SK-N-SH (cell line): ENCODE measurements at regions not wholly inside any gene's neighbourhood (a gene's known extent, or its start where the extent isn't known, plus 50 kb on each side); places are given as distances from the start of the nearest gene placed in this dataset.

ENCODE experiments used
- CTCF ChIA-PET: fragments of 300-600, 350-600 bp; formaldehyde crosslinking; extraction: SDS; loops from one replicate; lab custom pipeline; 2021; lab: Yijun Ruan, JAX
- POLR2A ChIA-PET: fragments of 350-600 bp; sonication (Branson Sonifier 250); formaldehyde crosslinking; extraction: SDS; loops from one replicate; lab custom pipeline; 2020; ENCODE audit warnings: antibody characterized with exemption, inconsistent platforms; lab: Yijun Ruan, JAX
- DNase-seq: peaks from one replicate; pipeline ENCODE4 v3.0.0; 2012
- H2AFZ ChIP-seq: fragments of 200-600 bp; sonication (generic); 2 replicates; pipeline ENCODE4 v1.8.1; 2016; ENCODE audit warnings: antibody characterized with exemption, mild to moderate bottlenecking, low read depth
- H3F3A ChIP-seq: fragments of 200-600 bp; sonication (generic); replicated peaks from 2 replicates; pipeline ENCODE3; 2016; ENCODE audit warnings: antibody characterized with exemption, mild to moderate bottlenecking; ENCODE audit not compliant: insufficient read depth
- H3K27ac ChIP-seq, 2 experiments: fragments of 200-500 bp in 1 of 2; fragments of 200-600 bp in 1 of 2; sonication (Bioruptor generic) in 1 of 2; sonication (generic), shearing (Covaris generic) in 1 of 2; 2 replicates each; pipeline versions ENCODE4 v1.5.1 to v1.6.1; 2014 to 2016; ENCODE audit warnings: low read depth in 2 of 2, inconsistent platforms in 1 of 2, low read length in 1 of 2, mild to moderate bottlenecking in 1 of 2, mixed read lengths in 1 of 2
- H3K27me3 ChIP-seq: fragments of 200-600 bp; sonication (generic), shearing (Covaris generic); 2 replicates; pipeline ENCODE4 v1.6.1; 2016; ENCODE audit warnings: mixed run types; ENCODE audit not compliant: insufficient read depth
- H3K36me3 ChIP-seq, 2 experiments: fragments of 200-500 bp in 1 of 2; fragments of 200-600 bp in 1 of 2; sonication (Bioruptor generic) in 1 of 2; sonication (generic) in 1 of 2; replicated peaks in 1 of 2; 2 replicates each; pipeline versions ENCODE3 to v1.5.1; 2014 to 2016; ENCODE audit warnings: low read length in 1 of 2, mild to moderate bottlenecking in 1 of 2; ENCODE audit not compliant: insufficient read depth in 2 of 2, control insufficient read depth in 1 of 2
- H3K4me1 ChIP-seq, 2 experiments: fragments of 200-500 bp in 1 of 2; fragments of 200-600 bp in 1 of 2; sonication (Bioruptor generic) in 1 of 2; sonication (generic), shearing (Covaris generic) in 1 of 2; 2 replicates each; pipeline versions ENCODE4 v1.5.1 to v1.6.1; 2014 to 2016; ENCODE audit warnings: low read depth in 1 of 2, low read length in 1 of 2, mixed run types in 1 of 2; ENCODE audit not compliant: insufficient read depth in 2 of 2, control insufficient read depth in 1 of 2
- H3K4me2 ChIP-seq: fragments of 200-600 bp; sonication (generic), shearing (Covaris generic); 2 replicates; pipeline ENCODE4 v1.6.1; 2017; ENCODE audit warnings: mixed run types
- H3K4me3 ChIP-seq, 2 experiments: fragments of 200-500 bp in 1 of 2; fragments of 200-600 bp in 1 of 2; sonication (Bioruptor generic) in 1 of 2; sonication (generic), shearing (Covaris generic) in 1 of 2; 2 replicates each; pipeline versions ENCODE4 v1.5.1 to v1.8.1; 2014 to 2016; ENCODE audit warnings: low read depth in 2 of 2, inconsistent platforms in 1 of 2, low read length in 1 of 2, mild to moderate bottlenecking in 1 of 2, mixed read lengths in 1 of 2, moderate library complexity in 1 of 2
- H3K79me2 ChIP-seq: fragments of 200-600 bp; sonication (generic); 2 replicates; pipeline ENCODE4 v1.8.1; 2017; ENCODE audit warnings: mild to moderate bottlenecking; ENCODE audit not compliant: insufficient read depth
- H3K9ac ChIP-seq: fragments of 200-600 bp; sonication (generic); 2 replicates; pipeline ENCODE4 v1.6.1; 2017; ENCODE audit warnings: mixed run types
- H3K9me2 ChIP-seq: fragments of 200-600 bp; sonication (generic); 2 replicates; pipeline ENCODE4 v1.6.1; 2017; ENCODE audit warnings: mixed run types
- H3K9me3 ChIP-seq: fragments of 200-600 bp; sonication (generic); 2 replicates; pipeline ENCODE4 v1.6.1; 2017; ENCODE audit warnings: mixed run types, mild to moderate bottlenecking, moderate library complexity
- H4K20me1 ChIP-seq: fragments of 200-600 bp; sonication (generic); 2 replicates; pipeline ENCODE4 v1.6.1; 2017; ENCODE audit warnings: mild to moderate bottlenecking, mixed run types; ENCODE audit not compliant: insufficient read depth
- CHD2 ChIP-seq: fragments of 150-350 bp; IDR thresholded peaks from 2 replicates; pipeline ENCODE4 v1.6.1; 2018; ENCODE audit warnings: low read length; ENCODE audit not compliant: partially characterized antibody
- EP300 ChIP-seq, 2 experiments: IDR thresholded peaks; 2 replicates each; pipeline versions ENCODE4 v1.4.0 to v1.6.1; 2012; ENCODE audit warnings: borderline replicate concordance in 1 of 2, low read depth in 1 of 2, low read length in 1 of 2
- FOSL2 ChIP-seq: IDR thresholded peaks from 2 replicates; pipeline ENCODE4 v1.4.0; 2012; ENCODE audit warnings: low read depth, mild to moderate bottlenecking, moderate library complexity, borderline replicate concordance
- FOXJ3 ChIP-seq: sonication (generic); formaldehyde crosslinking; IDR thresholded peaks from 2 replicates; pipeline ENCODE4 v1.5.1; 2020; ENCODE audit warnings: mild to moderate bottlenecking, missing genetic modification reagents
- GABPA ChIP-seq: IDR thresholded peaks from 2 replicates; pipeline ENCODE4 v1.4.0; 2012; ENCODE audit warnings: low read depth, mild to moderate bottlenecking
- GATA2 ChIP-seq: sonication (generic); formaldehyde crosslinking; IDR thresholded peaks from 2 replicates; pipeline ENCODE4 v1.5.0; 2020; ENCODE audit warnings: mild to moderate bottlenecking, missing genetic modification reagents
- NRF1 ChIP-seq: IDR thresholded peaks from 2 replicates; pipeline ENCODE4 v1.6.1; 2012; ENCODE audit warnings: low read depth, mild to moderate bottlenecking, low read length
- POLR2AphosphoS5 ChIP-seq: IDR thresholded peaks from 2 replicates; pipeline ENCODE4 v1.6.1; 2012; ENCODE audit warnings: low read depth, low read length
- RAD21 ChIP-seq: IDR thresholded peaks from 2 replicates; pipeline ENCODE4 v1.6.1; 2012; ENCODE audit warnings: mild to moderate bottlenecking, low read length
- RCOR1 ChIP-seq: fragments of 150-350 bp; IDR thresholded peaks from 2 replicates; pipeline ENCODE4 v1.6.1; 2017; ENCODE audit warnings: antibody characterized with exemption, low read length
- SIN3A ChIP-seq: IDR thresholded peaks from 2 replicates; pipeline ENCODE4 v1.6.1; 2012; ENCODE audit warnings: low read depth, mild to moderate bottlenecking, low read length, moderate library complexity, borderline replicate concordance
- SMC3 ChIP-seq: IDR thresholded peaks from 2 replicates; pipeline ENCODE4 v1.6.1; 2012; ENCODE audit warnings: low read depth, low read length, improper control_type of control experiment
- TEAD4 ChIP-seq: IDR thresholded peaks from 2 replicates; pipeline ENCODE4 v1.4.0; 2012; ENCODE audit warnings: mild to moderate bottlenecking, borderline replicate concordance; ENCODE audit not compliant: insufficient read depth
- YY1 ChIP-seq: IDR thresholded peaks from 2 replicates; pipeline ENCODE4 v1.4.0; 2012; ENCODE audit warnings: low read depth, mild to moderate bottlenecking
- WGBS: methylation state at CpG from one replicate; pipeline ENCODE4 v1.1.6; 2017; ENCODE audit warnings: low lambda C conversion rate; 5-methylcytosine and 5-hydroxymethylcytosine counted together
- TF ChIP-seq, protein P1 (sequence below): IDR thresholded peaks from 2 replicates; pipeline ENCODE4 v1.6.1; 2012; ENCODE audit warnings: mild to moderate bottlenecking, low read depth, low read length, moderate library complexity
- TF ChIP-seq, protein P2 (sequence below): IDR thresholded peaks from 2 replicates; pipeline ENCODE4 v1.4.0; 2012; ENCODE audit warnings: low read depth, borderline replicate concordance
- TF ChIP-seq, protein P3 (sequence below): fragments of 150-350 bp; IDR thresholded peaks from 2 replicates; pipeline ENCODE4 v1.6.1; 2017; ENCODE audit warnings: antibody characterized with exemption, low read length, low read depth, borderline replicate concordance
- TF ChIP-seq, protein P4 (sequence below): fragments of 200-600 bp; sonication (generic); IDR thresholded peaks from 2 replicates; pipeline ENCODE4 v1.6.1; 2017; ENCODE audit warnings: antibody characterized with exemption, mild to moderate bottlenecking, moderate library complexity

DNA sequence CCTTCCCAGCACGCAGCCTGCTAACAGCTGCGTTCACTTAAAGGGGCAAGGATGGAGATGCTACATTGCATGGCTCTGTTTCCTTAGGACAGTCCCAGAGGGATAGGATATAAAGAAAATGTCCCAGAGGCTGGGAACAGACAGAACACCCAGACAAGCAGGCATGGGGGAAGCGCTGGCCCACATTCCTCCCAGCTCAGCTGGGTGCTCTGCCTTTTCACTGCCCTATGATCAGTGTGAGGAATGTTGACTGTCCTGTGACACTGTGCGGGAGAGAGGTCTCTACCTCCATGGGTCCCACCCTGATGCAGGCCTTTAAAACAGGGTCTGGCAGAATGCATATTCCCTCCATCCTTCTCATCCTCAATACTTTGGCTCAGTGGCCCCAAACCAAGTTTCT lies 459.4 kb upstream of the DMAC1 start:
- no peak overlapping the region for H3K9ac ChIP-seq
- no peak for TF ChIP-seq NRF1
- TF ChIP-seq GABPA, result no peak
- TF ChIP-seq POLR2AphosphoS5, result no peak
- TF ChIP-seq, protein P1, sequence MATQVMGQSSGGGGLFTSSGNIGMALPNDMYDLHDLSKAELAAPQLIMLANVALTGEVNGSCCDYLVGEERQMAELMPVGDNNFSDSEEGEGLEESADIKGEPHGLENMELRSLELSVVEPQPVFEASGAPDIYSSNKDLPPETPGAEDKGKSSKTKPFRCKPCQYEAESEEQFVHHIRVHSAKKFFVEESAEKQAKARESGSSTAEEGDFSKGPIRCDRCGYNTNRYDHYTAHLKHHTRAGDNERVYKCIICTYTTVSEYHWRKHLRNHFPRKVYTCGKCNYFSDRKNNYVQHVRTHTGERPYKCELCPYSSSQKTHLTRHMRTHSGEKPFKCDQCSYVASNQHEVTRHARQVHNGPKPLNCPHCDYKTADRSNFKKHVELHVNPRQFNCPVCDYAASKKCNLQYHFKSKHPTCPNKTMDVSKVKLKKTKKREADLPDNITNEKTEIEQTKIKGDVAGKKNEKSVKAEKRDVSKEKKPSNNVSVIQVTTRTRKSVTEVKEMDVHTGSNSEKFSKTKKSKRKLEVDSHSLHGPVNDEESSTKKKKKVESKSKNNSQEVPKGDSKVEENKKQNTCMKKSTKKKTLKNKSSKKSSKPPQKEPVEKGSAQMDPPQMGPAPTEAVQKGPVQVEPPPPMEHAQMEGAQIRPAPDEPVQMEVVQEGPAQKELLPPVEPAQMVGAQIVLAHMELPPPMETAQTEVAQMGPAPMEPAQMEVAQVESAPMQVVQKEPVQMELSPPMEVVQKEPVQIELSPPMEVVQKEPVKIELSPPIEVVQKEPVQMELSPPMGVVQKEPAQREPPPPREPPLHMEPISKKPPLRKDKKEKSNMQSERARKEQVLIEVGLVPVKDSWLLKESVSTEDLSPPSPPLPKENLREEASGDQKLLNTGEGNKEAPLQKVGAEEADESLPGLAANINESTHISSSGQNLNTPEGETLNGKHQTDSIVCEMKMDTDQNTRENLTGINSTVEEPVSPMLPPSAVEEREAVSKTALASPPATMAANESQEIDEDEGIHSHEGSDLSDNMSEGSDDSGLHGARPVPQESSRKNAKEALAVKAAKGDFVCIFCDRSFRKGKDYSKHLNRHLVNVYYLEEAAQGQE, result no peak
- no peak for TF ChIP-seq RAD21
- no peak for TF ChIP-seq GATA2 (CRISPR knock-in tag)
- TF ChIP-seq, protein P2, sequence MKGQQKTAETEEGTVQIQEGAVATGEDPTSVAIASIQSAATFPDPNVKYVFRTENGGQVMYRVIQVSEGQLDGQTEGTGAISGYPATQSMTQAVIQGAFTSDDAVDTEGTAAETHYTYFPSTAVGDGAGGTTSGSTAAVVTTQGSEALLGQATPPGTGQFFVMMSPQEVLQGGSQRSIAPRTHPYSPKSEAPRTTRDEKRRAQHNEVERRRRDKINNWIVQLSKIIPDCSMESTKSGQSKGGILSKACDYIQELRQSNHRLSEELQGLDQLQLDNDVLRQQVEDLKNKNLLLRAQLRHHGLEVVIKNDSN, result no peak
- no peak for TF ChIP-seq RCOR1
- no peak for TF ChIP-seq FOSL2
- TF ChIP-seq FOXJ3, result no peak
- TF ChIP-seq, protein P3, sequence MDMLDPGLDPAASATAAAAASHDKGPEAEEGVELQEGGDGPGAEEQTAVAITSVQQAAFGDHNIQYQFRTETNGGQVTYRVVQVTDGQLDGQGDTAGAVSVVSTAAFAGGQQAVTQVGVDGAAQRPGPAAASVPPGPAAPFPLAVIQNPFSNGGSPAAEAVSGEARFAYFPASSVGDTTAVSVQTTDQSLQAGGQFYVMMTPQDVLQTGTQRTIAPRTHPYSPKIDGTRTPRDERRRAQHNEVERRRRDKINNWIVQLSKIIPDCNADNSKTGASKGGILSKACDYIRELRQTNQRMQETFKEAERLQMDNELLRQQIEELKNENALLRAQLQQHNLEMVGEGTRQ, result no peak
- TF ChIP-seq CHD2, result no peak
- TF ChIP-seq TEAD4, result no peak
- no peak for TF ChIP-seq YY1
- no peak for TF ChIP-seq SIN3A
- TF ChIP-seq, protein P4, sequence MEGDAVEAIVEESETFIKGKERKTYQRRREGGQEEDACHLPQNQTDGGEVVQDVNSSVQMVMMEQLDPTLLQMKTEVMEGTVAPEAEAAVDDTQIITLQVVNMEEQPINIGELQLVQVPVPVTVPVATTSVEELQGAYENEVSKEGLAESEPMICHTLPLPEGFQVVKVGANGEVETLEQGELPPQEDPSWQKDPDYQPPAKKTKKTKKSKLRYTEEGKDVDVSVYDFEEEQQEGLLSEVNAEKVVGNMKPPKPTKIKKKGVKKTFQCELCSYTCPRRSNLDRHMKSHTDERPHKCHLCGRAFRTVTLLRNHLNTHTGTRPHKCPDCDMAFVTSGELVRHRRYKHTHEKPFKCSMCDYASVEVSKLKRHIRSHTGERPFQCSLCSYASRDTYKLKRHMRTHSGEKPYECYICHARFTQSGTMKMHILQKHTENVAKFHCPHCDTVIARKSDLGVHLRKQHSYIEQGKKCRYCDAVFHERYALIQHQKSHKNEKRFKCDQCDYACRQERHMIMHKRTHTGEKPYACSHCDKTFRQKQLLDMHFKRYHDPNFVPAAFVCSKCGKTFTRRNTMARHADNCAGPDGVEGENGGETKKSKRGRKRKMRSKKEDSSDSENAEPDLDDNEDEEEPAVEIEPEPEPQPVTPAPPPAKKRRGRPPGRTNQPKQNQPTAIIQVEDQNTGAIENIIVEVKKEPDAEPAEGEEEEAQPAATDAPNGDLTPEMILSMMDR, result no peak
- no peak for TF ChIP-seq SMC3
- TF ChIP-seq EP300 (IDR thresholded peaks at IDR 0.05; ENCODE audit: borderline replicate concordance in 1 of 2, low read depth in 1 of 2, low read length in 1 of 2), result no peak
- H3K9me3 ChIP-seq, result no peaks in the 10 kb centered on the region
- H3K9me2 ChIP-seq, result no peaks in the 10 kb centered on the region
- H3K27ac ChIP-seq, result no peak overlapping the region
- no peak overlapping the region for H3K4me2 ChIP-seq
- peaks cover 0 to 26% of the 10 kb centered on the region in 2 experiments; a peak in 2 of 4 replicates for H3K4me1 ChIP-seq
- H3K27me3 ChIP-seq, result no peaks in the 10 kb centered on the region
- no peaks in the 10 kb centered on the region for H3K36me3 ChIP-seq
- H3K79me2 ChIP-seq, result no peaks in the 10 kb centered on the region
- 48% methylated on average over 4 of the region's 4 CpGs for WGBS
- POLR2A ChIA-PET, result no interaction called here
- H4K20me1 ChIP-seq, result no peaks in the 10 kb centered on the region
- H3F3A ChIP-seq, result no peaks in the 10 kb centered on the region
- DNase-seq, result no peak
- no peak overlapping the region for H2AFZ ChIP-seq
- no peak overlapping the region for H3K4me3 ChIP-seq
- CTCF ChIA-PET, result no interaction called here
